HEK293 (cell line): ENCODE measurements at regions not wholly inside any gene's neighbourhood (a gene's known extent, or its start where the extent isn't known, plus 50 kb on each side); places are given as distances from the start of the nearest gene placed in this dataset.

Source experiments
- SP2 ChIP-seq: fragments of 450-650 bp; formaldehyde crosslinking; IDR thresholded peaks from 2 replicates; pipeline ENCODE4 v1.5.1; 2016; ENCODE audit warnings: missing biosample characterization, missing genetic modification characterization
- ZNF555 ChIP-seq: fragments of 450-650 bp; formaldehyde crosslinking; conservative IDR thresholded peaks from 2 replicates; pipeline ENCODE4 v1.5.1; 2017; ENCODE audit warnings: missing biosample characterization, mild to moderate bottlenecking, missing genetic modification characterization, inconsistent platforms
- ZNF585B ChIP-seq: fragments of 450-650 bp; formaldehyde crosslinking; IDR thresholded peaks from 2 replicates; pipeline ENCODE4 v1.5.1; 2016; ENCODE audit warnings: missing biosample characterization, missing genetic modification characterization
- ZNF629 ChIP-seq: fragments of 450-650 bp; formaldehyde crosslinking; IDR thresholded peaks from 2 replicates; pipeline ENCODE4 v1.5.1; 2017; ENCODE audit warnings: missing biosample characterization, missing genetic modification characterization
- ZNF658 ChIP-seq: fragments of 450-650 bp; formaldehyde crosslinking; IDR thresholded peaks from 2 replicates; pipeline ENCODE4; 2016; ENCODE audit warnings: missing biosample characterization, missing genetic modification characterization
- ZNF792 ChIP-seq: fragments of 450-650 bp; formaldehyde crosslinking; IDR thresholded peaks from 2 replicates; pipeline ENCODE4 v1.5.1; 2016; ENCODE audit warnings: missing biosample characterization, missing genetic modification characterization
- TF ChIP-seq, protein P1 (sequence below): fragments of 450-650 bp; formaldehyde crosslinking; IDR thresholded peaks from 2 replicates; pipeline ENCODE4 v1.5.1; 2016; ENCODE audit warnings: missing biosample characterization, missing genetic modification characterization, low read depth
- TF ChIP-seq, protein P2 (sequence below): fragments of 450-650 bp; formaldehyde crosslinking; IDR thresholded peaks from 2 replicates; pipeline ENCODE4 v1.5.1; 2016; ENCODE audit warnings: missing biosample characterization, missing genetic modification characterization

DNA sequence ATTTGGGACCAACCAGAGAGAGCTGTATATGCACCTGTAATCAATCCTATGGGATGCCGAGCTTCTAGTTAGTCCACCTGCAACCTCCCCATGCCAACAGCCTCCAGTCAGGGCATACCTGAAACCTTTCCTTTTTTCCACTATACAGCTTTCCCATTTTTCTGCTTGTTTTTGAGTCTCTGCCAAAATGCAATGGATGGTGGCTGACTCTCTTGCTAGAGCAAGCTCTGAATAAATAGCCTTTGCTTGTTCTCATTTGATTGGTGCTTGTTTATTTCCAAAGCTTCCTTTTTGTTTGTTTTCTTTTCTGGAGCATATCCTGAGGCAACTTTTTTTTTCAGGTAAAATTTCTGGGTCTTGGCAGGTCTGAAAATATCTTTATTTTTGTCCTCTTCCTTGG, 58.0 kb upstream of the PLET1 start:
- TF ChIP-seq ZNF585B (tag by site-specific recombination) (no peak), SP2 (tag by site-specific recombination) (no peak), ZNF658 (tag by site-specific recombination) (no peak), ZNF555 (tag by site-specific recombination) (no peak), ZNF792 (tag by site-specific recombination) (no peak), ZNF629 (tag by site-specific recombination) (no peak)
- TF ChIP-seq, protein P1, sequence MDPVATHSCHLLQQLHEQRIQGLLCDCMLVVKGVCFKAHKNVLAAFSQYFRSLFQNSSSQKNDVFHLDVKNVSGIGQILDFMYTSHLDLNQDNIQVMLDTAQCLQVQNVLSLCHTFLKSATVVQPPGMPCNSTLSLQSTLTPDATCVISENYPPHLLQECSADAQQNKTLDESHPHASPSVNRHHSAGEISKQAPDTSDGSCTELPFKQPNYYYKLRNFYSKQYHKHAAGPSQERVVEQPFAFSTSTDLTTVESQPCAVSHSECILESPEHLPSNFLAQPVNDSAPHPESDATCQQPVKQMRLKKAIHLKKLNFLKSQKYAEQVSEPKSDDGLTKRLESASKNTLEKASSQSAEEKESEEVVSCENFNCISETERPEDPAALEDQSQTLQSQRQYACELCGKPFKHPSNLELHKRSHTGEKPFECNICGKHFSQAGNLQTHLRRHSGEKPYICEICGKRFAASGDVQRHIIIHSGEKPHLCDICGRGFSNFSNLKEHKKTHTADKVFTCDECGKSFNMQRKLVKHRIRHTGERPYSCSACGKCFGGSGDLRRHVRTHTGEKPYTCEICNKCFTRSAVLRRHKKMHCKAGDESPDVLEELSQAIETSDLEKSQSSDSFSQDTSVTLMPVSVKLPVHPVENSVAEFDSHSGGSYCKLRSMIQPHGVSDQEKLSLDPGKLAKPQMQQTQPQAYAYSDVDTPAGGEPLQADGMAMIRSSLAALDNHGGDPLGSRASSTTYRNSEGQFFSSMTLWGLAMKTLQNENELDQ: no peak
- TF ChIP-seq, protein P2, sequence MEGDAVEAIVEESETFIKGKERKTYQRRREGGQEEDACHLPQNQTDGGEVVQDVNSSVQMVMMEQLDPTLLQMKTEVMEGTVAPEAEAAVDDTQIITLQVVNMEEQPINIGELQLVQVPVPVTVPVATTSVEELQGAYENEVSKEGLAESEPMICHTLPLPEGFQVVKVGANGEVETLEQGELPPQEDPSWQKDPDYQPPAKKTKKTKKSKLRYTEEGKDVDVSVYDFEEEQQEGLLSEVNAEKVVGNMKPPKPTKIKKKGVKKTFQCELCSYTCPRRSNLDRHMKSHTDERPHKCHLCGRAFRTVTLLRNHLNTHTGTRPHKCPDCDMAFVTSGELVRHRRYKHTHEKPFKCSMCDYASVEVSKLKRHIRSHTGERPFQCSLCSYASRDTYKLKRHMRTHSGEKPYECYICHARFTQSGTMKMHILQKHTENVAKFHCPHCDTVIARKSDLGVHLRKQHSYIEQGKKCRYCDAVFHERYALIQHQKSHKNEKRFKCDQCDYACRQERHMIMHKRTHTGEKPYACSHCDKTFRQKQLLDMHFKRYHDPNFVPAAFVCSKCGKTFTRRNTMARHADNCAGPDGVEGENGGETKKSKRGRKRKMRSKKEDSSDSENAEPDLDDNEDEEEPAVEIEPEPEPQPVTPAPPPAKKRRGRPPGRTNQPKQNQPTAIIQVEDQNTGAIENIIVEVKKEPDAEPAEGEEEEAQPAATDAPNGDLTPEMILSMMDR: no peak
